HCT116 (cell line): ENCODE measurements at regions not wholly inside any gene's neighbourhood (a gene's known extent, or its start where the extent isn't known, plus 50 kb on each side); places are given as distances from the start of the nearest gene placed in this dataset.

Experiments
- CEBPB ChIP-seq: IDR thresholded peaks from 2 replicates; pipeline ENCODE4 v1.6.1; 2012; ENCODE audit warnings: low read depth
- CTCF ChIP-seq, 3 experiments: fragments of 200-600 bp in 1 of 3; sonication (generic) in 1 of 3; IDR thresholded peaks in 2 of 3; conservative IDR thresholded peaks in 1 of 3; 2 replicates each; pipeline ENCODE4 v1.5.1; 2012 to 2017; ENCODE audit warnings: low read depth in 2 of 3, low read length in 2 of 3, antibody characterized with exemption in 1 of 3, borderline replicate concordance in 1 of 3, control low read depth in 1 of 3, mild to moderate bottlenecking in 1 of 3, mixed read lengths in 1 of 3, mixed run types in 1 of 3, moderate library complexity in 1 of 3; ENCODE audit not compliant: insufficient read depth in 1 of 3
- EZH2 ChIP-seq: fragments of 200-600 bp; sonication (generic); IDR thresholded peaks from 2 replicates; pipeline ENCODE4 v1.6.1; 2017; ENCODE audit warnings: antibody characterized with exemption, mixed run types
- POLR2A ChIP-seq: IDR thresholded peaks from 2 replicates; pipeline ENCODE4 v1.7.0; 2011; ENCODE audit warnings: borderline replicate concordance; ENCODE audit not compliant: insufficient read depth, insufficient read length; ENCODE audit errors: extremely low read depth
- RAD21 ChIP-seq: IDR thresholded peaks from 2 replicates; pipeline ENCODE4 v1.6.1; 2012; ENCODE audit warnings: low read depth, mild to moderate bottlenecking
- REST ChIP-seq: IDR thresholded peaks from 2 replicates; pipeline ENCODE4 v1.6.1; 2012; ENCODE audit warnings: low read depth
- SIN3A ChIP-seq: IDR thresholded peaks from 2 replicates; pipeline ENCODE4 v1.6.1; 2012; ENCODE audit warnings: low read depth
- ZFX ChIP-seq: fragments of 450-650 bp; IDR thresholded peaks from 2 replicates; pipeline ENCODE4 v1.6.1; 2017

- no peak for TF ChIP-seq CTCF (IDR thresholded peaks at IDR 0.05 in 2 of 3, conservative IDR thresholded peaks at IDR 0.05 in 1 of 3; ENCODE audit: borderline replicate concordance in 1 of 3, insufficient read depth in 1 of 3, low read depth in 2 of 3, low read length in 2 of 3)
- TF ChIP-seq CEBPB, result no peak
- TF ChIP-seq ZFX, result no peak
- no peak for TF ChIP-seq RAD21
- no peak for TF ChIP-seq POLR2A
- no peak for TF ChIP-seq EZH2
- TF ChIP-seq REST, result no peak
- no peak for TF ChIP-seq SIN3A
Observed at GRCh38 chr10:55979203-55979602, 381.9 kb downstream of the ZWINT start.
